HuH-7.5 (cell line): ENCODE measurements at regions not wholly inside any gene's neighbourhood (a gene's known extent, or its start where the extent isn't known, plus 50 kb on each side); places are given as distances from the start of the nearest gene placed in this dataset.
"Not testable (repeated sequence)": the region's sequence is repeated elsewhere in the genome, so short reads cannot be mapped to it uniquely, and the experiment has no call there.

Source experiments
- DNase-seq: peaks from one replicate; pipeline ENCODE4 v3.0.0; 2011; ENCODE audit warnings: low spot score

- DNase-seq, result no peak
These were observed 223.9 kb upstream of the SHH start for GRCh38 chr7:156036153-156036552.

- DNase-seq, result not testable (repeated sequence)
These were observed 223.1 kb upstream of the SHH start for GRCh38 chr7:156035387-156035786.

- no peak for DNase-seq
These were observed 222.1 kb upstream of the SHH start for GRCh38 chr7:156034397-156034796.

GRCh38 chr7:156032973-156033372 lies 220.7 kb upstream of the SHH start:
- no peak for DNase-seq

GRCh38 chr7:156031679-156032478 lies 219.6 kb upstream of the SHH start:
- no peak for DNase-seq

GRCh38 chr7:156029460-156030007 lies 217.3 kb upstream of the SHH start:
- DNase-seq, result no peak

- DNase-seq, result no peak
These were observed 216.3 kb upstream of the SHH start for GRCh38 chr7:156028521-156028920.

GRCh38 chr7:156027821-156028220 lies 215.6 kb upstream of the SHH start:
- DNase-seq, result no peak

GRCh38 chr7:156026603-156027002 lies 214.3 kb upstream of the SHH start:
- DNase-seq, result no peak

GRCh38 chr7:156026076-156026600 lies 213.9 kb upstream of the SHH start:
- DNase-seq, result no peak

GRCh38 chr7:156025675-156026074 lies 213.4 kb upstream of the SHH start:
- DNase-seq, result no peak

- no peak for DNase-seq
These were observed 211.9 kb upstream of the SHH start for GRCh38 chr7:156024201-156024600.

- DNase-seq, result no peak
These were observed 210.5 kb upstream of the SHH start for GRCh38 chr7:156022483-156023459.

GRCh38 chr7:156021471-156021870 lies 209.2 kb upstream of the SHH start:
- DNase-seq, result no peak

GRCh38 chr7:156020566-156020965 lies 208.3 kb upstream of the SHH start:
- no peak for DNase-seq

- no peak for DNase-seq
These were observed 207.7 kb upstream of the SHH start for GRCh38 chr7:156019776-156020565.

GRCh38 chr7:156019308-156019707 lies 207.0 kb upstream of the SHH start:
- DNase-seq, result no peak

GRCh38 chr7:156017916-156018700 lies 205.8 kb upstream of the SHH start:
- no peak for DNase-seq

- DNase-seq, result no peak
These were observed 205.2 kb upstream of the SHH start for GRCh38 chr7:156017431-156017830.

- DNase-seq, result no peak
These were observed 203.2 kb upstream of the SHH start for GRCh38 chr7:156015237-156016020.
